Breast epithelium (tissue), 3 donors: ENCODE measurements at regions not wholly inside any gene's neighbourhood (a gene's known extent, or its start where the extent isn't known, plus 50 kb on each side); places are given as distances from the start of the nearest gene placed in this dataset.

ENCODE experiments used
- POLR2AphosphoS5 ChIP-seq, 3 donors: sonication (generic); formaldehyde crosslinking; IDR thresholded peaks; one replicate each; pipeline ENCODE4 v1.6.1; 2017; ENCODE audit warnings: antibody characterized with exemption in 3 of 3
- TF ChIP-seq, protein P1 (sequence below), 3 donors: fragments of 450-650 bp; IDR thresholded peaks; one replicate each; pipeline ENCODE4 v1.5.1; 2016 to 2017; ENCODE audit warnings: antibody characterized with exemption in 3 of 3, mild to moderate bottlenecking in 3 of 3, moderate library complexity in 3 of 3

DNA sequence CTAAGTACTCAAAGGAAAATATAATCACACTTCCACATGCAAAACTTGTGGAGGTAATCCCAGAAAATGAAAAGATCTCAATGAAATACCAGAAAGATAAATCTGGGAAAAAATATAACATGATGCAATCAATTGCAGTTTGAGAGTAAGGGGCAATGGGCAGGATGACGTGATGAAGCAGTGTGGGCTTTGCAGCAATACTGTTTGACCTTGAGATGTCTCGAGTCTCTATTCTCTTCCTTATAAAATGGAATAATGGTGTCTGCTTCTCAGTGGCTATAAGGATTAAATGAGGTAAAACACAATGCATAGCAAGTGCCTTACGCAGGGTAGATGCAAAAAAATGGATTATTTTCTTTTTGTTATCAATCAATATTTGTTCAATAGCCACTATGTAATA lies 447.5 kb downstream of the BUD13 start:
- TF ChIP-seq POLR2AphosphoS5 (IDR thresholded peaks at IDR 0.05): no peak
- TF ChIP-seq, protein P1, sequence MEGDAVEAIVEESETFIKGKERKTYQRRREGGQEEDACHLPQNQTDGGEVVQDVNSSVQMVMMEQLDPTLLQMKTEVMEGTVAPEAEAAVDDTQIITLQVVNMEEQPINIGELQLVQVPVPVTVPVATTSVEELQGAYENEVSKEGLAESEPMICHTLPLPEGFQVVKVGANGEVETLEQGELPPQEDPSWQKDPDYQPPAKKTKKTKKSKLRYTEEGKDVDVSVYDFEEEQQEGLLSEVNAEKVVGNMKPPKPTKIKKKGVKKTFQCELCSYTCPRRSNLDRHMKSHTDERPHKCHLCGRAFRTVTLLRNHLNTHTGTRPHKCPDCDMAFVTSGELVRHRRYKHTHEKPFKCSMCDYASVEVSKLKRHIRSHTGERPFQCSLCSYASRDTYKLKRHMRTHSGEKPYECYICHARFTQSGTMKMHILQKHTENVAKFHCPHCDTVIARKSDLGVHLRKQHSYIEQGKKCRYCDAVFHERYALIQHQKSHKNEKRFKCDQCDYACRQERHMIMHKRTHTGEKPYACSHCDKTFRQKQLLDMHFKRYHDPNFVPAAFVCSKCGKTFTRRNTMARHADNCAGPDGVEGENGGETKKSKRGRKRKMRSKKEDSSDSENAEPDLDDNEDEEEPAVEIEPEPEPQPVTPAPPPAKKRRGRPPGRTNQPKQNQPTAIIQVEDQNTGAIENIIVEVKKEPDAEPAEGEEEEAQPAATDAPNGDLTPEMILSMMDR (IDR thresholded peaks at IDR 0.05): no peak
